ENCODE measurements at regions not wholly inside any gene's neighbourhood (a gene's known extent, or its start where the extent isn't known, plus 50 kb on each side); places are given as distances from the start of the nearest gene placed in this dataset.
"Not testable (repeated sequence)": the region's sequence is repeated elsewhere in the genome, so short reads cannot be mapped to it uniquely, and the experiment has no call there.

DNA sequence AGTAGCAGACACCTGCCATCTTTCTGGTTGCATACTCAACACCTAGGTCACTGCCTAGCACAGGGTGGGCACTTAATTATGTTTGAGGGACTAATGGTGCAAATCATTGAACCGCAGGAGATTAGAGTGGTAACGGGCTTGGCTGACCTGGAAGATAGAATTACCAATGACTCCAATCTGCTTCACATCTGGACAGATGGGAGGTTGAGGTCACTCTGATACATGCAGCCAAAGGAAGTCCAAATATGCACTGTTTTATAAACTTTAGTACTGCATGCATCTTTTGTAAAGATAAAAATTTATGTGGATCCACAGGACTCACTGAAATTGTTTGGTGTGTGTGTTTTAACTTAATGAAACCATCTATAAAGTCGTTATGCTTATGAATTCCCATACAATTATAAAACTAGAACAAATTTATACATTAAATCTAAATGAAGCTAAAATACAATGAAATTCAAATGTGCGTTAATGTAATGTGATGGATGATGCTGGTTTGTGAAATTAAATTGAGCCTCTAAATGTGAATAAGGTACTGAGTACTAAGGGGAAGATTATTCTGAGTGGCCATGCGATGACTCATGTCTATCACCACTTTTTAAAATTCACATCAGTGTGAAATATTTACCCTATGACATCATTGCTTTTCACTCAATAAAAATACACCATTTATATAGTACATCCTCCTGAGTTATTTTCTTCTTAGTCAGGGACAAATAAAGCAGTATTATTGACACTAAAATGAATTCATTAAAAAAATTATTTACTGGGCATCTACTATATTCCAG, 224.7 kb upstream of the FAM78B start:
- DNase-seq (ENCODE audit: low read depth), result peak; percentile 57

DNA sequence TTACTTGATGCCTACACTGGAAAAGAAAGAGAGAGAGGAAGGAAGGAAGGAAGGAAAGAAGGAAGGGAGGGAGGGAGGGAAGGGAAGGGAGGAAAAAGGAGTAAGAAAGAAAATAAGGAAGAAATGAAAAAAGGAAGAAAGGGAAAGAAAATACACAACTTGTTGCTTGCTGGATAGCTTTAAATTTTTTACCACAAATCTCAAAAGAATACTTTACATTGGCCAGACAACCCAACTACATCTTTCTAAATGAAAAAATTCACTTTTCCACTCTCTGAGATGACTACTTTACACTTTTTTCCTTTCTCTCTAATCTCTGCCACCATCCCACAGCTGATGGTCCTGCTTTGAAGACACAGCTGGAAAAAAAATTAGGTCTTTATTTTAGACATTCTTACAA, 228.9 kb upstream of the FAM78B start:
- DNase-seq (ENCODE audit: low read depth), result no peak

DNA sequence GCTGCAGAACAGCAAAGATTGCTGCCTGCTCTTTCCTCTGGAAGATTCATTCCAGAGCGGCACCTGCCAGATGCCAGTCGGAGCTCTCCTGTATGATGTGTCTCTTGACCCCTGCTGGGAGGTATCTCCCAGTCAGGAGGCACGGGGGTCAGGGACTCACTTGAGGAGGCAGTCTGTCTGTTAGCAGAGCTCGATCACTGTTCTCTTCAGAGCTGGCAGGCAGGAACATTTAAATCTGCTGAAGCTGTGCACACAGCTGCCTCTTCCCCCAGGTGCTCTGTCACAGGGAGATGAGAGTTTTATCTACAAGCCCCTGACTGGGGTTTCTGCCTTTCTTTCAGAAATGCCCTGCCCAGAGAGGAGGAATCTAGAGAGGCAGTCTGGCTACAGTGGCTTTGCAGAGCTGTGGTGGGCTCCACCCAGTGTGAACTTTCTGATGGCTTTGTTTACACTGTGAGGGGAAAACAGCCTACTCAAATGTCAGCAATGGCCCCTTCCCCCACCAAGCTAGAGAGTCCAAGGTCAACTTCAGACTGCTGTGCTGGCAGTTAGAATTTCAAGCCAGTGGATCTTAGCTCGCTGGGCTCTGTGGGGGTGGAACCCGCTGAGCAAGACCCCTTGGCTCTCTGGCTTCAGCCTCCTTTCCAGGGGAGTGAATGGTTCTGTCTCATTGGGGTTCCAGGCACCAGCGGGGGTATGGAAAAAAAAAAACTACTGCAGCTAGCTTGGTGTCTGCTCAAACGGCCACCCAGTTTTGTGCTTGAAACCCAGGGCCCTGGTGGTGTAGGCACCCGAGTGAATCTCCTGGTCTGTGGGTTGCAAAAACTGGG, 242.7 kb upstream of the FAM78B start:
- not testable (repeated sequence) for DNase-seq (ENCODE audit: low read depth)

DNA sequence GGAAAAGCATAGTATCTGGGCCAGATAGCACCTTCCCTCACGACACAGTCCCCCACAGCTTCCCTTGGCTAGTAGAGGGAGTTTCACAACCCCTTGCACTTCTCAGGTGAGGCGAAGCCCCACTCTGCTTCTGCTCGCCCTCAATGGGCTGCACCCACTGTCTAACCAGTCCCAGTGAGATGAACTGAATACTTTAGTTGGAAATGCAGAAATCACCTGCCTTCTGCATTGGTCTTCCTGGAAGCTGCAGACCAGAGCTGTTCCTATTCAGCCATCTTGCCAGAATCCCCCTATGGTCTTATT, 243.2 kb upstream of the FAM78B start:
- no peak for DNase-seq (ENCODE audit: low read depth)

DNA sequence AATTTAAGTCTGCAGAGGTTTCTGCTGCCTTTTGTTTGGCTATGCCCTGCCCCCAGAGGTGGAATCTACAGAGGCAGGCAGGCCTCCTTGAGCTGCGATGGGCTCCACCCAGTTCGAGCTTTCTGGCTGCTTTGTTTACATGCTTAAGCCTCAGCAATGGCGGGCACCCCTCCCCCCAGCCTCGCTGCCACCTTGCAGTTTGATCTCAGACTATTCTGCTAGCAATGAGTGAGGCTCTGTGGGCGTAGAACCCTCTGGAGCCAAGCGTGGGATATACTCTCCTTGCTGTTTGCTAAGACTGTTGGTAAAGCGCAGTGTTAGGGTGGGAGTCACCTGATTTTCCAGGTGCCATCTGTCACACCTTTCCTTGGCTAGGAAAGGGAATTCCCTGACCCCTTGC, 250.0 kb upstream of the FAM78B start:
- DNase-seq (ENCODE audit: low read depth), result not testable (repeated sequence)

DNA sequence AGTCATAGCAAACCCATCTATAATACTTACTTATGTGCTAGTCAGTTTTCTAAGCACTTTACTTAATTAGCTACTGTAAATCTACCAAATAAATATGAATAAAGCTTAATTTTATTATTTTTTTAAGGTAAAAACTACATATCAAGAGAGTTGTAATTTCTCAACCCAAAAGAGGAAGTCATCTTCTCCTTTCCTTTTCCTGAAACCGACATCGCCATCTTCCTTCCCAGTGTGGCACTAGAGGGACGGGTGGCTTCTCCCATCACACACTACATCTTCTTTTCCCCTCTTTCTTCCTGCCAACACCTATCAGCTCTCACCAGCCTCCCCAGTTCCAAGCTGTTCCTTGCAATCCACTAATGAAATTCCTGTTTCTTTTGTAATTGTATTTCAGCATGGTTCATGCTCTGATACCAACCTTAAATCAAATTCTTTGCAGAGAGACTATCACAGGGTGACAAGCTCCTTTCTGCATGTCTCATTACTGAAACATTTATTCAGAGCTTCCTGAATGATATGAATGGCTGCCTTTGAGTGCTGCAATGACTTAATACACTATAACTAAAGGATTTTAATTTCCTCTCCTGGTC, 251.6 kb upstream of the FAM78B start:
- no peak for DNase-seq (ENCODE audit: low read depth)

DNA sequence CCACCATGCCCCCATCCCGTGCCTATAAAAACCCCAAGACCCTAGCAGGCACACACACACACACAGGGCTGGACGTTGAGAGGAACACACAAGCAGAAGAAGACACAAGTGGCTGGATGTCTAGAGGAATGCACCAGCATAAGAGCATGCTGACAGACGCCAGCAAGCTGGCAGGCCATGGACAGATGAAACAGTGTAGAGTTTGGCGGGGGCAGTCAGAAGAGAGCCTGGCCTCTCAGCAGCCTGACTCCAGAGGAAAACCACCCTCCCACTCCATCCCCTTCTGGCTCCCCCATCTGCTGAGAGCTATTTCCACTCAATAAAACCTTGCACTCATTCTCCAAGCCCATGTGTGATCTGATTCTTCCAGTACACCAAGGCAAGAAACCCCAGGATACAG, 255.8 kb upstream of the FAM78B start:
- peak; percentile 38 for DNase-seq (ENCODE audit: low read depth)

DNA sequence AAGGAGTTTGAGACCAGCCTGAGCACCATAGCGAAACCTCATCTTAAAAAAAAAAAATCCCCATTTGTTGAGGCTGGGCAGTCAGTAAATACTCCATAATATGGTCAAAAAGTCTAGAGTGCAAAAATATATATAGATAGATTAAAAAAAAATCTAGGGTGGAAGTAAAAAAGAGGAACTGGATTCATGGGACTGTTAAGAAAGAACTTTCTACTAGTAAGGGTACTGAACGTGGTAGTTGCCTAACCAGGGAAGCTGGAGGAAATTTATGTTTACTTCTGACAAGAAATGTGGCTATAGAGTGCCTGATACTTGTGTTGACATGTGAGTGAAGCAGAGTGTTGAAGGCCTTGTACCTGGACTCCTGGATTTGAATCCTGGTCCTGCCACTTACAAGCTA, 265.9 kb upstream of the FAM78B start:
- DNase-seq (ENCODE audit: low read depth), result no peak

DNA sequence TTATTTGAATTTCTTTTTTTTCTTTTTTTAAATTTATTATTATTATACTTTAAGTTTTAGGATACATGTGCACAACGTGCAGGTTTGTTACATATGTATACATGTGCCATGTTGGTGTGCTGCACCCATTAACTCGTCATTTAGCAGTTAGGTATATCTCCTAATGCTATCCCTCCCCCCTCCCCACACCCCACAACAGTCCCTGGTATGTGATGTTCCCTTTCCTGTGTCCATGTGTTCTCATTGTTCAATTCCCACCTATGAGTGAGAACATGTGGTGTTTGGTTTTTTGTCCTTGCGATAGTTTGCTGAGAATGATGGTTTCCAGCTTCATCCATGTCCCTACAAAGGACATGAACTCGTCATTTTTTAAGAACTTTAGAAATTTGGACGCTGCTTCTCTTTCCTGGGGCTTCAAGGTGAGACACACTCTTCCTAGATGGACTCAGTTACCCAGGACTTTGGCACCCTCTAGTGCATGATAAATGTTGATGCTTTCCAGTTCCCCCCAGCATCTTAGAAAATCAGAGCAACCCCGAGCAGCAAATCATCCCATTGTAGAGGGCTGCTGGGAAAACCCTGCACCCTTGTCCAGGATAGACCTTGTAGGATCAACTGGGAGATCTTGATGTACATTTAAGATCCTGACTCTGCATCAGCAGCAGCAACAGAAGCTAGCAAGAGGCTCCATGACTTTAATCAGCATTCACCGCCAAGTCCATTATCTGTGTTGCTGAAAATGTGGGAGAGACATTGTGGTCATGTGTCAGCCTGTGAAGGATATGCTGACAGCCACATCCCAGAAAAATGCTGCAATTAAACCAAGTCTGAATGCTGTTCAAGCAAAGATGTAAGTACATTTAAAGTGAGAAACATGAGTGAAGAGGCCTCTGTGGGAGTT, 266.9 kb upstream of the FAM78B start:
- peak; percentile 27 for DNase-seq (ENCODE audit: low read depth)

DNA sequence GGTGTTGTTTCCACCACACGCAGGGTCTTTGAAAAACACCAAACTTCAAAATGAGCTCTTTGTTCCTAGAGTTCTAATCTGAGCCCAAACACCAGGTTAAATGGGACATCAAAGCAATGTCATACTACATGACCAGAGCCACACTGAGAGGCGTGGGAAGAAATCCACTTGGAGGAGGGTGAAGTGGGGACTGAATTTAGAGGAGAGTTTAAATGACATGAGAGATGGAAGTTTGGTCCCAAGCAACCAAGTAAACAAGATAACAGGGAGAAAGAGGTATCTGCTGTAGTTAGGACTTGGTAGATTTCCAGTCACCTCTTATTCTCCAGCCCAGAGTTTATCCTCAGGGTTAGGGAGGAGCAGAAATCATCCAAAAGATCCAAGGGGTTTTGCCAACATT, 290.9 kb upstream of the FAM78B start:
- no peak for DNase-seq (ENCODE audit: low read depth)

DNA sequence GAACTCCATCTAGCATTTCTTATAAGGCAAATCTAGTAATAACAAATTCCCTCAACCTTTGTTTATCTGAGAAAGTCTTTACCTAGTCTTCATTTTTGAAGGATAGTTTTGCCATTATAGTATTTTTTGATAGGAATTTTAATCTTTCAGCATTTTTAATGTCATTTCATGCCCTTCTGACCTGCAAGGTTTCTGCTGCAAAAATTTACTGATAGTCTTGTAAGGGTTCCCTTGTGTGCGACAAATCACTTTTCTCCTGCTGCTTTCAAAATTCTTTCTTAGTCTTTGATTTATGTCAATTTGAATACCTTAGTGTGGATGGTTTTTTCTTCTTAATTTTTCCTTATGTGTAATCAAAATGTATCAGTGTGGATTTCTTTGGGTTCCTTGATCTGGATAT, 297.5 kb upstream of the FAM78B start:
- DNase-seq (ENCODE audit: low read depth), result no peak

DNA sequence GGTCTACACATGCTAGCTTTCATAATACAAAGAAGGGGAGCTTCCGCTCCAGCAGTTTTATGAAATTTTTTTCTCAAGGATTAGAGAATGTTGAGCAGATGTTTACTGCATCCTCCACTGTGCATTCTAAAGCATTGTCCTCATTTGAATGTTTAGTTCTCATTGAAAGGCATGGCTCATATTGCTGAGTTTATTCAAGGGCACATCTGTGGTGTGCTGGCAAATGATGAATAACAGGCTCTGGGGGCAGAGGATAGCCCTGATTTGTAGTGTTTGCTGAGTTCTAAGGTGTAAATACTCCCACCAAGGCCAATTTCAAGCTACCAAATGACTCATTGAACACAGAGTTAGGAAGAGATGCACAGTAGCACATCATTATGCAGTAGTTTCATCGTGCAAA, 303.2 kb upstream of the FAM78B start:
- DNase-seq (ENCODE audit: low read depth), result no peak

DNA sequence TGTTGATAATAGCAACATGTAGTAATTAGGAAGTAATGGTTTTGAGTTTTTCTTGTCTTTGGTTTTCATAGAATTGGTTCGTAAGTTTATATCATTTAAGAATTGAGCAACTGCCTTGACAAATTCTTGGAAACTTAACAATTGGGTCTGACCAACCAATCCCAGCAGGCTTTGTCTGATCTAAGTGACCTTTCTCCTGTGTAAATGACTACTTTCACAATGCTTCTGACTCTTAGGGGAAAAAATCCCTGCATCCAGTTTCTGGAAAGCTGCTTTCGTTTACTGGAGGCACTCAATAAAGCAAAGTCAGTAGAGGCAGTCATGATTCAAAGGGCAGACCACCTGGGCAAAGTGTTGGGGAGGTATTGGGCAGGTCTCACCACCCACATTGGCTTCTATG, 303.6 kb upstream of the FAM78B start:
- no peak for DNase-seq (ENCODE audit: low read depth)

DNA sequence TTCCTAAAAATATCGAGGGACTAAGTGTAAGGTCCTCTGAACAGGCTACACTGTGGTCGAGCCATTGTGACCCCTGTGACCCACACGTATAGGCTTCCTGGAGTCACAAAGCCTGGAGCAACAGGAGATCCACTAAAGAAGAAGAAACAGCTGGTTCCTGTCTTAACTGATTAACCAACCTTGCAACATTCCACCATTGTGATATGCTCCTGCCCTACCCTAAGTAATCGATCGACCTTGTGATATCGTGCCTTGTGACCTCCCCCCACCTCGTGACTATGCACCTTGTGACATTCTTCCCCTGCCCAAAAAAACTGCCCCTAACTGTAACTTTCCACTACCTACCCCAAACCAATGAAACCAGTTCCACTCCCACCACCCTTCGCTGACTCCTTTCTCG, 304.6 kb upstream of the FAM78B start:
- no peak for DNase-seq (ENCODE audit: low read depth)

DNA sequence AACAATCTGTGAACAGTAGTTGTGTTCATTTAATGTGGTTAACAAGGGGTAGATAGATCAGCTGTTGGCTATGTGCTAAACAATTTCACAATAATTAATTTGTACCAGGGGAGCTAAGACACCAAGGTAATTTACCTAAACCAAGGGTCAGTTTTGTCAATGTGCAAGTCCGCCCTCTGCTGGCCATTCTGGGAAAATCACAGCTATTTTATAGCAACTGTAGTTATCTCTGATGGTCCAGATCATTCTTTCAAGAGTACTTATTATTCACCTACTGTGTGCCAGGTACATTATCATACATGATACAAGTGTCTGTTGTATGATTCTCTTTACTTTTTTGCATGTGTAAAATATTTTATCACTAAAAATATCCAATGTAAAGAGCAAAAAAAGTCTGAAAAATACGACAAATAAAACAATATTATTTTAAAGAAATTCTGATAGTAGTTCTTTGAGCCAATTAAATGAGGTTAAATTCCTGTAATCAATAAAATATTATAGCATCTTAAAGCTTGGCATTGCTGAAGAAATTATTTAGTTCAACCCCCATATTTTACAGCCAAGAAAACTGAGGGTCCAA, 312.3 kb upstream of the FAM78B start:
- peak; percentile 31 for DNase-seq (ENCODE audit: low read depth)

DNA sequence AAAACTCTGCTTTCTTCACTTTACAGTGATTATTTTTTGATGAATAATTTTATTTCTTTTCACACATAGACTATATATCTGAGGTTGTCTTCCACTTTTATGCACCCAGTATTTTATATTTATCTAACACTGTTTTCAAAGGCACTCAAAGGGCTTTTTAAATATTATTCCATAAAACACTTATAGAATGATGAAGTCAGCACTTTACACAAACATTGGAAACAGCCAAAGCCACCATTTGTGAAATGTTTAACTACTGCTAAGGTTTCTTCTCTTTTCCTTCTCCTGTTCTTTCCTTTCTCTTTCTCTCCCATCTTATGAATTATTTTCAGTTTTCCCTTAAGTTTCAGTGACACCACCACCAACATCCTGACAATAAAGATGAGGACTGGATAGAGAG, 317.7 kb upstream of the FAM78B start:
- no peak for DNase-seq (ENCODE audit: low read depth)

DNA sequence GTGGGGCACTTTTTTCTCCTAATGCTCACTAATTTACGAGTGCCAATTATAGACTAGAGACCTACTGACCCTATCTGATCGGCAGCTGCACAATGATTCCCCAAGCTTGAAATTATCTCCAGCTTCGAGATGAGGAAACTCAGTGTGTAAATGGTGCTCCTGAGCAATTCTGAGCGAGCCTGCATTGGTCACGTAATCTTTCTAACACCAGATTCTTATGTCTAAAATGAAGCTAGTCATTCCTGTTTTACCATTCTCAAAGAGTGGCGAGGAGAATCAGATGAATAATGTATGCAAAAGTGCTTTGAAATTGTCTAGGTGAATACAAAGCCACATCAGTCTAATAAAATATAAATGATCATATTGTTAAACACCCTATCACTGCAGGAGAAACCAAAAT, 318.1 kb upstream of the FAM78B start:
- DNase-seq (ENCODE audit: low read depth), result no peak

DNA sequence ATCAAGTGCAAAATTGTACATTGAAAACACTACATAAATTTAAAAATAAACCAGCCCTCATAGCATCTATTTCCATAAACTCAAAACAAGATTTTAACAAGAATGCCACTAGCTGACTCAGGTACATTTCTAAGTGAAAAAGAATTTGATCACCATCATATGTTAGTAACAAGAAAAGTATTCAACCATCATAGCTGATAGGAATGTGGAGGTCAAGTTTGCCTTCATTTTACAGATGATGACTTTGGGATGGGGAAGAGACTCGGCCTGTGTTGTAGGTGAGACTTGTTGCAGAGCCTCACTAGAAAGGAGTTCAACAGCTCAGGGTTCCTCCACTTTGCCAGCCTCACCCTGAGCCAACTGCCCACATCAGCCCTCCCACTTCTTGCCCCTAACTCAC, 318.8 kb upstream of the FAM78B start:
- no peak for DNase-seq (ENCODE audit: low read depth)

DNA sequence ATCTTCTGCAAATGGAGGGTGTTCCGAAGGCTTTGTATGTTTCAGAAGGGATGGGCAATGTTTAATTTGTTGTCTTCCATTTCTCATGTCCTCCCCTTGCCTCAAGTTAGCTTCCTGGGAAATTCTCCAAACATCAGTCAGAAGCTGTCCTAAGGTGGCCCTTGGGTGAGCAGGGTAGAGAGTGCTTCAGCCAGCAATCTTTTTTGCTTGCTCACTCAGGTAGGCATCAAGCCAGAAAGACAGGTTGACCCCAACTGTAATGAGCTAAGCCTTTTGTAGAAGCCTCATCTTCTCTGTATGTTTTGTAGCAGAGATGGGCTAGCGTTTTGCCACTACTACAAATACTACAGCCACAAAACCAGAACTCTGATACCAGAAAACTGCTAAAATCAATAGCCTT, 321.5 kb upstream of the FAM78B start:
- DNase-seq (ENCODE audit: low read depth), result no peak

DNA sequence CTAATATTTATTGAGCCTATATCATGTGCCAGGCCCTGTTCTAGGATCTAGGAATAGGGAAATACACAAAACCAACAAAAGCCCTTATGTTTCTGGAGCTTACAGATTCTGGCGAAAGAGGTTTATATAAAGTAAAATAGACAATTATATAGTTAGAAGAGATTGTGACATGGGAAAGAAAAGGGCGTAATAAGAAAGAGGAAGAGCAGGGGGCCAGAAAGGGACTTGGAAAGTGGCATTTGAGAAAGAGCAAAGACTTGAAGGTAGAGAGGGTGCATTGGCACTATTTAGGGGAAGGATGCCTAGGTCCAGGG, 322.5 kb upstream of the FAM78B start:
- DNase-seq (ENCODE audit: low read depth), result no peak

DNA sequence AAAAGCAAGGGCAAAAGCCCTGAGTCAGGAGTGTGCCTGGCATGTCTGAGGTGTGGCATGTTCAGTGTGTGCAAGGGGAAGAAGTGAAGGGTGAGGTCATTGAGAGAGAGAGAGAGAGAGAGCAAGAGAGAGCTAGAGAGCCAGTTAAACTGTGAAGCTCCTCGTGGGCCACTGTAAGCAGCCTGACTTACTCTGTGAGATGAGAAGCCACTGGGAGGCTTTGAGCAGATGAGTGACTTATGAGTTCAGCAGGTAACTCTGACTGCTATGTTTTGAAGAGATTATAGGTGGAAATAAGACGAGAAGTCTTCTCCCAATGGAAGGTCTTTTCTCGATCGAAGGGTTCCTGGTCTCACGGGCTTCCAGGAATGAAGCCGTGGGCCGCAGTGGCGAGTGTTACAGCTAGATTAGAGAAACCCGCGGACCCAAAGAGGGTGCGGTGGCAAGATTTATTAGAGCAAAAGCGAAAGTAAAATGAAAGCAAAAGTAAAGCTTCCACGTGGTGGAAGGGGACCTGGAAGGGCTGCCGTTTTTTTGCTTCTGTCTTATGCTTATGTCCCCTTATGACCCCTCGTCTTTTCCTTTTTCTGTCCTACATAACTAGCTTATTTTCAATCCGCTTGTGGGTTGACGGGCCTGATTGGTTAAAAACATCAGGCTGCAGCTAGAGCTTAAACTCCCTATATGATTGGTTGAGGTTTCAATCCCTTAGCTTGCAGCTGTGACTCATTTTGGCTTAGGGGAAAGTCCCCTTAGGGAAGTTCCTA, 323.1 kb upstream of the FAM78B start:
- peak; percentile 80 for DNase-seq (ENCODE audit: low read depth)

Measured in RPMI7951 (cell line).